ENCODE measurements at regions not wholly inside any gene's neighbourhood (a gene's known extent, or its start where the extent isn't known, plus 50 kb on each side); places are given as distances from the start of the nearest gene placed in this dataset.

DNA sequence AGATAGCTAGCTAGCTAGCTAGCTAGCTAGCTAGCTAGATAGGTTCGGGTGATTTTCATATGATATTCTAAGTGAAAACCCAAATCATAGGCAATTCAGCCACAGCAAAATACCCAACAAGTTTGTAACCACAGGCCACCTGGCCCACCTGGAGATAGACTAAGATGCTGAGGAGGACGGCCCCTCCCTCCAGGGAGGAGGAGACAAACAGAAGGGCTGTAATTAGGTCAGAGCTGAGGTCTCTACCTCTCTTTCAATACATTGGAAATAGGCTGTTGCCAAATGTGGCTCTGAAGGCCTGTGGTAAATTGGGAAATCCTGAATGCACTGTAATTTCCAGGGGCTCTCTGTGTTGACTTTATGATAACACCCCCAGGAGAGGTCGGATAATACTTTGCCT, 382.2 kb downstream of the FGF9 start:
- TF ChIP-seq POLR2A (IDR thresholded peaks at IDR 0.05) = no peak
- TF ChIP-seq, protein P1, sequence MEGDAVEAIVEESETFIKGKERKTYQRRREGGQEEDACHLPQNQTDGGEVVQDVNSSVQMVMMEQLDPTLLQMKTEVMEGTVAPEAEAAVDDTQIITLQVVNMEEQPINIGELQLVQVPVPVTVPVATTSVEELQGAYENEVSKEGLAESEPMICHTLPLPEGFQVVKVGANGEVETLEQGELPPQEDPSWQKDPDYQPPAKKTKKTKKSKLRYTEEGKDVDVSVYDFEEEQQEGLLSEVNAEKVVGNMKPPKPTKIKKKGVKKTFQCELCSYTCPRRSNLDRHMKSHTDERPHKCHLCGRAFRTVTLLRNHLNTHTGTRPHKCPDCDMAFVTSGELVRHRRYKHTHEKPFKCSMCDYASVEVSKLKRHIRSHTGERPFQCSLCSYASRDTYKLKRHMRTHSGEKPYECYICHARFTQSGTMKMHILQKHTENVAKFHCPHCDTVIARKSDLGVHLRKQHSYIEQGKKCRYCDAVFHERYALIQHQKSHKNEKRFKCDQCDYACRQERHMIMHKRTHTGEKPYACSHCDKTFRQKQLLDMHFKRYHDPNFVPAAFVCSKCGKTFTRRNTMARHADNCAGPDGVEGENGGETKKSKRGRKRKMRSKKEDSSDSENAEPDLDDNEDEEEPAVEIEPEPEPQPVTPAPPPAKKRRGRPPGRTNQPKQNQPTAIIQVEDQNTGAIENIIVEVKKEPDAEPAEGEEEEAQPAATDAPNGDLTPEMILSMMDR (IDR thresholded peaks at IDR 0.05) = no peak
